ENCODE measurements at regions not wholly inside any gene's neighbourhood (a gene's known extent, or its start where the extent isn't known, plus 50 kb on each side); places are given as distances from the start of the nearest gene placed in this dataset.
"Not testable (repeated sequence)": the region's sequence is repeated elsewhere in the genome, so short reads cannot be mapped to it uniquely, and the experiment has no call there.

GRCh38 chr2:153641046-153641445 lies 162.5 kb upstream of the RPRM start:
- Histone ChIP-seq H3K27me3 (ENCODE audit: control insufficient read depth in 1 of 2, insufficient read depth in 2 of 2, low read length in 1 of 2) (no peaks in the 10 kb centered on the region), H3K4me3 (ENCODE audit: low read length in 2 of 2) (no peak overlapping the region), H3K4me1 (ENCODE audit: control insufficient read depth in 1 of 2, insufficient read depth in 2 of 2, low read length in 2 of 2) (no peaks in the 10 kb centered on the region), H3K36me3 (ENCODE audit: control insufficient read depth in 1 of 2, insufficient read depth in 2 of 2, low read length in 1 of 2) (no peaks in the 10 kb centered on the region), H3K27ac (ENCODE audit: low read depth in 1 of 2, low read length in 2 of 2) (no peak overlapping the region), H3K9me3 (ENCODE audit: control insufficient read depth, low read length) (no peaks in the 10 kb centered on the region)
- ATAC-seq (ENCODE audit: low FRiP score) (no peak), DNase-seq (no peak)
- intact Hi-C loops (cut with DNase I): no loop called here
- 72 to 73% methylated on average over 2 of the region's 2 CpGs for WGBS, 2 donors

GRCh38 chr2:153644955-153645354 lies 166.4 kb upstream of the RPRM start:
- no peak overlapping the region for H3K4me3 ChIP-seq (ENCODE audit: low read length in 2 of 2)
- H3K27me3 ChIP-seq (ENCODE audit: control insufficient read depth in 1 of 2, insufficient read depth in 2 of 2, low read length in 1 of 2): no peaks in the 10 kb centered on the region
- ATAC-seq (ENCODE audit: low FRiP score) (no peak), DNase-seq (no peak)
- 80 to 82% methylated on average over 5 of the region's 5 CpGs for WGBS, 2 donors
- intact Hi-C loops (cut with DNase I): no loop called here
- H3K36me3 ChIP-seq (ENCODE audit: control insufficient read depth in 1 of 2, insufficient read depth in 2 of 2, low read length in 1 of 2): no peaks in the 10 kb centered on the region
- no peaks in the 10 kb centered on the region for H3K9me3 ChIP-seq (ENCODE audit: control insufficient read depth, low read length)
- H3K4me1 ChIP-seq (ENCODE audit: control insufficient read depth in 1 of 2, insufficient read depth in 2 of 2, low read length in 2 of 2): no peaks in the 10 kb centered on the region
- no peak overlapping the region for H3K27ac ChIP-seq (ENCODE audit: low read depth in 1 of 2, low read length in 2 of 2)

GRCh38 chr2:153645599-153645998 lies 167.0 kb upstream of the RPRM start:
- Histone ChIP-seq H3K4me3 (ENCODE audit: low read length in 2 of 2) (no peak overlapping the region), H3K36me3 (ENCODE audit: control insufficient read depth in 1 of 2, insufficient read depth in 2 of 2, low read length in 1 of 2) (no peaks in the 10 kb centered on the region), H3K27me3 (ENCODE audit: control insufficient read depth in 1 of 2, insufficient read depth in 2 of 2, low read length in 1 of 2) (no peaks in the 10 kb centered on the region), H3K9me3 (ENCODE audit: control insufficient read depth, low read length) (no peaks in the 10 kb centered on the region), H3K27ac (ENCODE audit: low read depth in 1 of 2, low read length in 2 of 2) (no peak overlapping the region), H3K4me1 (ENCODE audit: control insufficient read depth in 1 of 2, insufficient read depth in 2 of 2, low read length in 2 of 2) (no peaks in the 10 kb centered on the region)
- intact Hi-C loops (cut with DNase I): no loop called here
- DNase-seq: no peak
- no peak for ATAC-seq (ENCODE audit: low FRiP score)

- no peak for ATAC-seq (ENCODE audit: low FRiP score)
- no peaks in the 10 kb centered on the region for H3K27me3 ChIP-seq (ENCODE audit: control insufficient read depth in 1 of 2, insufficient read depth in 2 of 2, low read length in 1 of 2)
- H3K9me3 ChIP-seq (ENCODE audit: control insufficient read depth, low read length): no peaks in the 10 kb centered on the region
- intact Hi-C loops (cut with DNase I): no loop called here
- DNase-seq: no peak
- H3K36me3 ChIP-seq (ENCODE audit: control insufficient read depth in 1 of 2, insufficient read depth in 2 of 2, low read length in 1 of 2): no peaks in the 10 kb centered on the region
- H3K4me1 ChIP-seq (ENCODE audit: control insufficient read depth in 1 of 2, insufficient read depth in 2 of 2, low read length in 2 of 2): no peaks in the 10 kb centered on the region
- no peak overlapping the region for H3K4me3 ChIP-seq (ENCODE audit: low read length in 2 of 2)
- no peak overlapping the region for H3K27ac ChIP-seq (ENCODE audit: low read depth in 1 of 2, low read length in 2 of 2)
- WGBS, 2 donors: 68 to 89% methylated on average over 1 of the region's 1 CpG
These were observed 179.1 kb upstream of the RPRM start for GRCh38 chr2:153657651-153658050.

- no peak overlapping the region for H3K4me3 ChIP-seq (ENCODE audit: low read length in 2 of 2)
- H3K9me3 ChIP-seq (ENCODE audit: control insufficient read depth, low read length): no peaks in the 10 kb centered on the region
- no peaks in the 10 kb centered on the region for H3K4me1 ChIP-seq (ENCODE audit: control insufficient read depth in 1 of 2, insufficient read depth in 2 of 2, low read length in 2 of 2)
- intact Hi-C loops (cut with DNase I): no loop called here
- H3K27ac ChIP-seq (ENCODE audit: low read depth in 1 of 2, low read length in 2 of 2): no peak overlapping the region
- DNase-seq (no peak), ATAC-seq (ENCODE audit: low FRiP score) (no peak)
- H3K36me3 ChIP-seq (ENCODE audit: control insufficient read depth in 1 of 2, insufficient read depth in 2 of 2, low read length in 1 of 2): no peaks in the 10 kb centered on the region
- WGBS, 2 donors: 59 to 64% methylated on average over 3 of the region's 3 CpGs
- H3K27me3 ChIP-seq (ENCODE audit: control insufficient read depth in 1 of 2, insufficient read depth in 2 of 2, low read length in 1 of 2): no peaks in the 10 kb centered on the region
These were observed 183.2 kb upstream of the RPRM start for GRCh38 chr2:153661801-153662200.

DNA sequence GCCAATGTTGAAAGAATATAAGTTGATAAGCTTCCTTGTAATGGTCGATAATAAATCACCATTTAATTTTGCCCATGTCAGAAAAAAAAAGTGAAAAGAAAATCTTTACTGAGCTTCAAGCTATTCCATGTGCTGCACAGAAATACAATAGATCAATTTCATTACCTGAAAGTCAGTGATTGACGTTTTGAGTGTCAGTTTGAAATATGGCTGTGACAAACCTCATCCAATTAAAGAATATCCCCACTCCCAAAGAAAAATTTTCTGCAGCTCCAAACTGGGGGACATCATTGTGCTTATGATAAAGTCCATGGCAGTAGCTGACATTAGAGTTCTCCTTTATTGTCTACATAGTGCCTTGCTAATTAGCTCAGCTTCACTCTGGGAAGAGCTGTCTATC lies 184.8 kb upstream of the RPRM start:
- WGBS, 2 donors: 50 to 54% methylated on average over 2 of the region's 2 CpGs
- intact Hi-C loops (cut with DNase I): no loop called here
- no peaks in the 10 kb centered on the region for H3K4me1 ChIP-seq (ENCODE audit: control insufficient read depth in 1 of 2, insufficient read depth in 2 of 2, low read length in 2 of 2)
- H3K36me3 ChIP-seq (ENCODE audit: control insufficient read depth in 1 of 2, insufficient read depth in 2 of 2, low read length in 1 of 2): no peaks in the 10 kb centered on the region
- no peak overlapping the region for H3K27ac ChIP-seq (ENCODE audit: low read depth in 1 of 2, low read length in 2 of 2)
- H3K27me3 ChIP-seq (ENCODE audit: control insufficient read depth in 1 of 2, insufficient read depth in 2 of 2, low read length in 1 of 2): no peaks in the 10 kb centered on the region
- H3K4me3 ChIP-seq (ENCODE audit: low read length in 2 of 2): no peak overlapping the region
- DNase-seq (no peak), ATAC-seq (ENCODE audit: low FRiP score) (no peak)
- no peaks in the 10 kb centered on the region for H3K9me3 ChIP-seq (ENCODE audit: control insufficient read depth, low read length)

GRCh38 chr2:153664009-153664408 lies 185.4 kb upstream of the RPRM start:
- intact Hi-C loops (cut with DNase I); H3K9me3 ChIP-seq (ENCODE audit: control insufficient read depth, low read length); H3K27me3 ChIP-seq (ENCODE audit: control insufficient read depth in 1 of 2, insufficient read depth in 2 of 2, low read length in 1 of 2); DNase-seq; ATAC-seq (ENCODE audit: low FRiP score); H3K4me3 ChIP-seq (ENCODE audit: low read length in 2 of 2); H3K4me1 ChIP-seq (ENCODE audit: control insufficient read depth in 1 of 2, insufficient read depth in 2 of 2, low read length in 2 of 2); H3K36me3 ChIP-seq (ENCODE audit: control insufficient read depth in 1 of 2, insufficient read depth in 2 of 2, low read length in 1 of 2); H3K27ac ChIP-seq (ENCODE audit: low read depth in 1 of 2, low read length in 2 of 2): not testable (repeated sequence)
- WGBS, 2 donors: 27 to 39% methylated on average over 5 of the region's 5 CpGs

- Histone ChIP-seq H3K4me3 (ENCODE audit: low read length in 2 of 2) (no peak overlapping the region), H3K4me1 (ENCODE audit: control insufficient read depth in 1 of 2, insufficient read depth in 2 of 2, low read length in 2 of 2) (no peaks in the 10 kb centered on the region), H3K36me3 (ENCODE audit: control insufficient read depth in 1 of 2, insufficient read depth in 2 of 2, low read length in 1 of 2) (no peaks in the 10 kb centered on the region), H3K9me3 (ENCODE audit: control insufficient read depth, low read length) (peaks cover 3% of the 10 kb centered on the region), H3K27me3 (ENCODE audit: control insufficient read depth in 1 of 2, insufficient read depth in 2 of 2, low read length in 1 of 2) (no peaks in the 10 kb centered on the region), H3K27ac (ENCODE audit: low read depth in 1 of 2, low read length in 2 of 2) (no peak overlapping the region)
- intact Hi-C loops (cut with DNase I): no loop called here
- ATAC-seq (ENCODE audit: low FRiP score) (no peak), DNase-seq (no peak)
- 88 to 89% methylated on average over 2 of the region's 2 CpGs for WGBS, 2 donors
These were observed 188.9 kb upstream of the RPRM start for GRCh38 chr2:153667475-153667874.

- intact Hi-C loops (cut with DNase I): no loop called here
- H3K4me3 ChIP-seq (ENCODE audit: low read length in 2 of 2): no peak overlapping the region
- no peak for DNase-seq
- H3K36me3 ChIP-seq (ENCODE audit: control insufficient read depth in 1 of 2, insufficient read depth in 2 of 2, low read length in 1 of 2): no peaks in the 10 kb centered on the region
- H3K27ac ChIP-seq (ENCODE audit: low read depth in 1 of 2, low read length in 2 of 2): no peak overlapping the region
- no peaks in the 10 kb centered on the region for H3K4me1 ChIP-seq (ENCODE audit: control insufficient read depth in 1 of 2, insufficient read depth in 2 of 2, low read length in 2 of 2)
- peaks cover 3% of the 10 kb centered on the region for H3K9me3 ChIP-seq (ENCODE audit: control insufficient read depth, low read length)
- ATAC-seq (ENCODE audit: low FRiP score): no peak
- 65 to 85% methylated on average over 2 of the region's 2 CpGs for WGBS, 2 donors
- no peaks in the 10 kb centered on the region for H3K27me3 ChIP-seq (ENCODE audit: control insufficient read depth in 1 of 2, insufficient read depth in 2 of 2, low read length in 1 of 2)
These were observed 190.4 kb upstream of the RPRM start for GRCh38 chr2:153668923-153669322.
